HEK293 (cell line): ENCODE measurements at regions not wholly inside any gene's neighbourhood (a gene's known extent, or its start where the extent isn't known, plus 50 kb on each side); places are given as distances from the start of the nearest gene placed in this dataset.
"Not testable (repeated sequence)": the region's sequence is repeated elsewhere in the genome, so short reads cannot be mapped to it uniquely, and the experiment has no call there.

Source experiments
- CTCF ChIA-PET: fragments of 350-600 bp; formaldehyde crosslinking; extraction: SDS; loops from one replicate; lab custom pipeline; 2021; ENCODE audit warnings: antibody characterized with exemption; lab: Yijun Ruan, JAX
- POLR2A ChIA-PET: fragments of 300-600 bp; formaldehyde crosslinking; extraction: SDS; loops from one replicate; lab custom pipeline; 2020; ENCODE audit warnings: antibody characterized with exemption, inconsistent platforms; lab: Yijun Ruan, JAX
- H3K27ac ChIP-seq: fragments of 200-500 bp; sonication (Bioruptor generic); 2 replicates; pipeline ENCODE4 v1.5.1; 2014; ENCODE audit warnings: low read depth, low read length, control low read depth, inconsistent platforms; ENCODE audit errors: extremely low read depth
- H3K36me3 ChIP-seq, 2 experiments: fragments of 200-500 bp in 1 of 2; sonication (Bioruptor generic) in 1 of 2; 1 replicate in 1 of 2; 2 replicates in 1 of 2; pipeline ENCODE4 v1.5.1; 2014 to 2017; ENCODE audit warnings: inconsistent platforms in 2 of 2, low read length in 2 of 2; ENCODE audit not compliant: control insufficient read depth in 2 of 2, insufficient read depth in 1 of 2
- H3K4me1 ChIP-seq: fragments of 200-500 bp; sonication (Bioruptor generic); 2 replicates; pipeline ENCODE4 v1.5.1; 2014; ENCODE audit warnings: mild to moderate bottlenecking, low read length, inconsistent platforms; ENCODE audit not compliant: control insufficient read depth, insufficient read depth
- H3K4me3 ChIP-seq: 2 replicates; pipeline ENCODE4 v1.5.1; 2011; ENCODE audit warnings: low read depth, mild to moderate bottlenecking, control low read depth, low read length, moderate library complexity
- H3K9me3 ChIP-seq: fragments of 200-500 bp; sonication (Bioruptor generic); 2 replicates; pipeline ENCODE4 v1.5.1; 2014; ENCODE audit warnings: low read depth, low read length, inconsistent platforms; ENCODE audit not compliant: control insufficient read depth, insufficient read depth
- EGR2 ChIP-seq: fragments of 450-650 bp; formaldehyde crosslinking; IDR thresholded peaks from 2 replicates; pipeline ENCODE4 v1.5.1; 2016; ENCODE audit warnings: low read depth, missing biosample characterization, missing genetic modification characterization
- GLI4 ChIP-seq: fragments of 450-650 bp; formaldehyde crosslinking; IDR thresholded peaks from 2 replicates; pipeline ENCODE4 v1.5.1; 2016; ENCODE audit warnings: missing biosample characterization, missing genetic modification characterization
- GLIS1 ChIP-seq: fragments of 450-650 bp; formaldehyde crosslinking; IDR thresholded peaks from 2 replicates; pipeline ENCODE4 v1.5.1; 2016; ENCODE audit warnings: missing biosample characterization, missing genetic modification characterization
- GLIS2 ChIP-seq: fragments of 450-650 bp; formaldehyde crosslinking; IDR thresholded peaks from 2 replicates; pipeline ENCODE4 v1.5.1; 2016; ENCODE audit warnings: missing biosample characterization, missing genetic modification characterization
- HOXA7 ChIP-seq: sonication (generic); formaldehyde crosslinking; IDR thresholded peaks from 2 replicates; pipeline ENCODE4 v1.8.1; 2022; ENCODE audit warnings: missing genetic modification reagents, borderline replicate concordance
- KLF1 ChIP-seq: fragments of 450-650 bp; formaldehyde crosslinking; IDR thresholded peaks from 2 replicates; pipeline ENCODE4 v1.5.1; 2016; ENCODE audit warnings: missing biosample characterization, missing genetic modification characterization
- MYNN ChIP-seq: fragments of 450-650 bp; formaldehyde crosslinking; IDR thresholded peaks from 2 replicates; pipeline ENCODE4 v1.5.1; 2016; ENCODE audit warnings: missing biosample characterization, missing genetic modification characterization, borderline replicate concordance
- SETDB1 ChIP-seq: IDR thresholded peaks from one replicate; pipeline ENCODE4 v1.6.1; 2017; ENCODE audit warnings: mild to moderate bottlenecking, low read length, moderate library complexity, mixed read lengths; ENCODE audit not compliant: insufficient read length
- TCF7L2 ChIP-seq: IDR thresholded peaks from 2 replicates; pipeline ENCODE4 v1.6.1; 2011; ENCODE audit warnings: low read depth, mild to moderate bottlenecking, inconsistent platforms, low read length, moderate library complexity, borderline replicate concordance
- ZBTB17 ChIP-seq: fragments of 450-650 bp; formaldehyde crosslinking; IDR thresholded peaks from 2 replicates; pipeline ENCODE4 v1.5.1; 2016; ENCODE audit warnings: missing biosample characterization, missing genetic modification characterization
- ZBTB21 ChIP-seq: fragments of 450-650 bp; formaldehyde crosslinking; IDR thresholded peaks from 2 replicates; pipeline ENCODE4 v1.5.1; 2017; ENCODE audit warnings: missing biosample characterization, missing genetic modification characterization
- ZNF114 ChIP-seq: fragments of 450-650 bp; formaldehyde crosslinking; IDR thresholded peaks from 2 replicates; pipeline ENCODE4 v1.5.0; 2017; ENCODE audit warnings: missing biosample characterization, missing genetic modification characterization
- ZNF214 ChIP-seq: fragments of 450-650 bp; formaldehyde crosslinking; IDR thresholded peaks from 2 replicates; pipeline ENCODE4 v1.5.1; 2017; ENCODE audit warnings: missing biosample characterization, mild to moderate bottlenecking, missing genetic modification characterization, borderline replicate concordance
- ZNF23 ChIP-seq: fragments of 450-650 bp; formaldehyde crosslinking; IDR thresholded peaks from 2 replicates; pipeline ENCODE4 v1.5.1; 2016; ENCODE audit warnings: missing biosample characterization, missing genetic modification characterization, borderline replicate concordance
- ZNF274 ChIP-seq, 2 experiments: fragments of 200-500 bp in 1 of 2; fragments of 450-650 bp in 1 of 2; sonication (Bioruptor generic) in 1 of 2; formaldehyde crosslinking in 1 of 2; IDR thresholded peaks; 2 replicates each; pipeline versions ENCODE4 v1.5.1 to v1.6.1; 2014 to 2016; ENCODE audit warnings: borderline replicate concordance in 1 of 2, inconsistent platforms in 1 of 2, low read length in 1 of 2, missing biosample characterization in 1 of 2, missing genetic modification characterization in 1 of 2
- ZNF354C ChIP-seq: fragments of 450-650 bp; formaldehyde crosslinking; IDR thresholded peaks from 2 replicates; pipeline ENCODE4 v1.5.1; 2016; ENCODE audit warnings: missing biosample characterization, missing genetic modification characterization, low read depth, borderline replicate concordance
- ZNF366 ChIP-seq: fragments of 450-650 bp; formaldehyde crosslinking; conservative IDR thresholded peaks from 2 replicates; pipeline ENCODE4 v1.5.1; 2016; ENCODE audit warnings: missing biosample characterization, missing genetic modification characterization
- ZNF398 ChIP-seq: fragments of 450-650 bp; formaldehyde crosslinking; IDR thresholded peaks from 2 replicates; pipeline ENCODE4 v1.5.1; 2017; ENCODE audit warnings: missing biosample characterization, missing genetic modification characterization
- ZNF521 ChIP-seq: fragments of 450-650 bp; formaldehyde crosslinking; IDR thresholded peaks from 2 replicates; pipeline ENCODE4 v1.5.1; 2017; ENCODE audit warnings: missing biosample characterization, mild to moderate bottlenecking, missing genetic modification characterization
- ZNF530 ChIP-seq: fragments of 450-650 bp; formaldehyde crosslinking; IDR thresholded peaks from 2 replicates; pipeline ENCODE4 v1.5.1; 2016; ENCODE audit warnings: low read depth, missing biosample characterization, missing genetic modification characterization
- ZNF560 ChIP-seq: fragments of 450-650 bp; formaldehyde crosslinking; IDR thresholded peaks from 2 replicates; pipeline ENCODE4 v1.5.1; 2017; ENCODE audit warnings: missing biosample characterization, missing genetic modification characterization, borderline replicate concordance
- ZNF571 ChIP-seq: fragments of 450-650 bp; formaldehyde crosslinking; IDR thresholded peaks from 2 replicates; pipeline ENCODE4 v1.5.0; 2017; ENCODE audit warnings: missing biosample characterization, missing genetic modification characterization
- ZNF596 ChIP-seq: fragments of 450-650 bp; IDR thresholded peaks from 2 replicates; pipeline ENCODE4 v1.5.0; 2018; ENCODE audit warnings: missing biosample characterization, mild to moderate bottlenecking, missing genetic modification characterization, moderate library complexity
- ZNF785 ChIP-seq: fragments of 450-650 bp; formaldehyde crosslinking; IDR thresholded peaks from 2 replicates; pipeline ENCODE4 v1.5.1; 2016; ENCODE audit warnings: missing biosample characterization, missing genetic modification characterization
- TF ChIP-seq, protein P1 (sequence below): fragments of 450-650 bp; formaldehyde crosslinking; IDR thresholded peaks from 2 replicates; pipeline ENCODE4 v1.5.1; 2016; ENCODE audit warnings: missing biosample characterization, missing genetic modification characterization
- TF ChIP-seq, protein P2 (sequence below): fragments of 450-650 bp; formaldehyde crosslinking; IDR thresholded peaks from 2 replicates; pipeline ENCODE4; 2016; ENCODE audit warnings: missing biosample characterization, missing genetic modification characterization

DNA sequence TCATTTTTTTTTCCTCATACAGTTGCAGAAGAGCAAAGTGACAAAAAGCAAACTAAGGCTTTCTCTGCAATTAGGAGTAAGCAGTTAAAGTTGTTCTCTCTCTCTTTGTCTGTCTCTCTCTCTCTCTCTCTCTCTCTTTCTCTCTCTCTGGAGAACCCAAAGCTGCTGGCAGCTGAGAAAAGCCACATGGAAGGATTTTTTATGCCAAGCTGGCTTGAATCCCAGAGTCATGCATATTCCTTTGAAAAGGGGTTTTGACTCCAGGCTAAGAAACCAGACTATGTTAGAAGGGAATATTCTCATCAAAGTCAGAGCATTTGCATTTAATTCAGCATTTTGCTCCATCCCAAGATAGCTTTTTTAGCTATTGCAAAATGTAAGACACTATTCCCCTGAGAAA, 1114.2 kb upstream of the GOT2 start (continued):
- TF ChIP-seq EGR2 (no peak), ZNF23 (tag by site-specific recombination) (no peak), ZNF114 (tag by site-specific recombination) (no peak), SETDB1 (no peak), ZNF398 (tag by site-specific recombination) (no peak)

GRCh38 chr16:59840169-59840568, 1106.1 kb upstream of the GOT2 start:
- H3K9me3 ChIP-seq: no peaks in the 10 kb centered on the region
- no peak overlapping the region for H3K27ac ChIP-seq
- CTCF ChIA-PET: no interaction called here
- POLR2A ChIA-PET: no interaction called here
- H3K36me3 ChIP-seq: no peaks in the 10 kb centered on the region
- H3K4me3 ChIP-seq: no peak overlapping the region
- TF ChIP-seq ZNF785 (tag by site-specific recombination) (no peak), HOXA7 (CRISPR knock-in tag) (no peak), KLF1 (tag by site-specific recombination) (no peak), GLIS1 (tag by site-specific recombination) (no peak), ZNF560 (tag by site-specific recombination) (no peak), ZNF530 (tag by site-specific recombination) (no peak), ZNF366 (no peak)
- TF ChIP-seq, protein P1, sequence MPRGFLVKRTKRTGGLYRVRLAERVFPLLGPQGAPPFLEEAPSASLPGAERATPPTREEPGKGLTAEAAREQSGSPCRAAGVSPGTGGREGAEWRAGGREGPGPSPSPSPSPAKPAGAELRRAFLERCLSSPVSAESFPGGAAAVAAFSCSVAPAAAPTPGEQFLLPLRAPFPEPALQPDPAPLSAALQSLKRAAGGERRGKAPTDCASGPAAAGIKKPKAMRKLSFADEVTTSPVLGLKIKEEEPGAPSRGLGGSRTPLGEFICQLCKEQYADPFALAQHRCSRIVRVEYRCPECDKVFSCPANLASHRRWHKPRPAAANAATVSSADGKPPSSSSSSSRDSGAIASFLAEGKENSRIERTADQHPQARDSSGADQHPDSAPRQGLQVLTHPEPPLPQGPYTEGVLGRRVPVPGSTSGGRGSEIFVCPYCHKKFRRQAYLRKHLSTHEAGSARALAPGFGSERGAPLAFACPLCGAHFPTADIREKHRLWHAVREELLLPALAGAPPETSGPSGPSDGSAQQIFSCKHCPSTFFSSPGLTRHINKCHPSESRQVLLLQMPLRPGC: no peak
- TF ChIP-seq, all 188 proteins: peak for 0
- no peaks in the 10 kb centered on the region for H3K4me1 ChIP-seq

DNA sequence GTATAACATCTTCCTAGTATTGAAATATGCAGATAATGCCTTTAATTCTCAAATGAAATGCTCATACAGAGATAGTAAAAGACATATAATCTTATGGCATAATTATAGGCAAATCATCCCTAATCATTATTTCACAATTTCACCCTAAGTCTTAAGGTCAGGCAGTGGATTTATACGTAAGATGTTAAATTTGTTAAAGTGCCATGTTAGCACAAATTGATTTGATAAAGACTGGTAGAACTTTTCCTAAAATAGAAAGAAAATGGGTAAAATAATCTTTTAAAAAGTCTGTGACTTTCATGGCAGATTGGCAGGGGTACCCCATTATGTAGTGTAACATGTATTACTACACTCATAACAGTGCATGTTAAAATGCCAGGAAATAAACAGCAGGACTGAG, 1092.7 kb upstream of the GOT2 start:
- Histone ChIP-seq H3K9me3 (no peaks in the 10 kb centered on the region), H3K4me1 (no peaks in the 10 kb centered on the region), H3K27ac (no peak overlapping the region), H3K36me3 (no peaks in the 10 kb centered on the region)
- POLR2A ChIA-PET: no interaction called here
- no peak for TF ChIP-seq MYNN
- no peak for TF ChIP-seq ZNF398 (tag by site-specific recombination)
- TF ChIP-seq ZNF521 (tag by site-specific recombination): no peak
- TF ChIP-seq GLI4 (tag by site-specific recombination): no peak
- no peak for TF ChIP-seq GLIS2 (tag by site-specific recombination)
- no peak for TF ChIP-seq ZNF571 (tag by site-specific recombination)
- no peak for TF ChIP-seq ZNF274 (IDR thresholded peaks at IDR 0.05; ENCODE audit: low read length)
- TF ChIP-seq ZNF274 (tag by site-specific recombination; IDR thresholded peaks at IDR 0.05; ENCODE audit: borderline replicate concordance): no peak
- no peak for TF ChIP-seq ZNF596 (tag by site-specific recombination)
- TF ChIP-seq TCF7L2: no peak
- TF ChIP-seq ZBTB17 (tag by site-specific recombination): no peak
- no peak for TF ChIP-seq ZNF530 (tag by site-specific recombination)
- no peak for TF ChIP-seq ZBTB21 (tag by site-specific recombination)
- TF ChIP-seq, protein P2, sequence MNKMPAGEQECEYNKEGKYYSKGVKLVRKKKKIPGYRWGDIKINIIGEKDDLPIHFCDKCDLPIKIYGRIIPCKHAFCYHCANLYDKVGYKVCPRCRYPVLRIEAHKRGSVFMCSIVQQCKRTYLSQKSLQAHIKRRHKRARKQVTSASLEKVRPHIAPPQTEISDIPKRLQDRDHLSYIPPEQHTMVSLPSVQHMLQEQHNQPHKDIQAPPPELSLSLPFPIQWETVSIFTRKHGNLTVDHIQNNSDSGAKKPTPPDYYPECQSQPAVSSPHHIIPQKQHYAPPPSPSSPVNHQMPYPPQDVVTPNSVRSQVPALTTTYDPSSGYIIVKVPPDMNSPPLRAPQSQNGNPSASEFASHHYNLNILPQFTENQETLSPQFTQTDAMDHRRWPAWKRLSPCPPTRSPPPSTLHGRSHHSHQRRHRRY (tag by site-specific recombination): no peak
- no peak for TF ChIP-seq ZNF214 (tag by site-specific recombination)
- no peak for TF ChIP-seq ZNF354C (tag by site-specific recombination)
- TF ChIP-seq, all 188 proteins: peak for 0
- CTCF ChIA-PET: no interaction called here
- H3K4me3 ChIP-seq: no peak overlapping the region

DNA sequence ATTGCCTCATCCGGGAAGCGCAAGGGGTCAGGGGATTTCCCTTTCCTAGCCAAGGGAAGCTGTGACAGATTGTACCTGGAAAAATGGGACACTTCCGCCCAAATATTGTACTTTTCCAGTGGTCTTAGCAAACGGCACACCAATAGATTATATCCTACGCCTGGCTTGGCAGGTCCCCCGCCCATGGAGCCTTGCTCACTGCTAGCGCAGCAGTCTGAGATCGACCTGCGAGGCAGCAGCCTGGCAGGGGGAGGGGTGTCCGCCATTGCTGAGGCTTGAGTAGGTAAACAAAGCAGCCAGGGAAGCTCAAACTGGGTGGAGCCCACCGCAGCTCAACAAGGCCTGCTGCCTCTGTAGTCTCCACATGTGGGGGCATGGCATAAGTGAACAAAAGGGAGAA, 1075.4 kb upstream of the GOT2 start:
- H3K4me3 ChIP-seq, H3K27ac ChIP-seq, CTCF ChIA-PET, H3K4me1 ChIP-seq, POLR2A ChIA-PET, H3K9me3 ChIP-seq, H3K36me3 ChIP-seq: not testable (repeated sequence)
